ENCODE measurements at regions not wholly inside any gene's neighbourhood (a gene's known extent, or its start where the extent isn't known, plus 50 kb on each side); places are given as distances from the start of the nearest gene placed in this dataset.

GRCh38 chr14:42014301-42014700 is 407.6 kb downstream of the LRFN5 start:
- 89% methylated on average over 3 of the region's 3 CpGs for WGBS
- no peak for DNase-seq (ENCODE audit: extremely low spot score)
- Histone ChIP-seq H3K4me1 (ENCODE audit: insufficient read depth) (no peaks in the 10 kb centered on the region), H3K4me3 (ENCODE audit: low read depth, low read length) (no peak overlapping the region), H3K36me3 (ENCODE audit: insufficient read depth) (no peaks in the 10 kb centered on the region), H3K27ac (ENCODE audit: low read depth) (no peak overlapping the region)

- Histone ChIP-seq H3K27ac (ENCODE audit: low read depth) (no peak overlapping the region), H3K36me3 (ENCODE audit: insufficient read depth) (no peaks in the 10 kb centered on the region), H3K4me1 (ENCODE audit: insufficient read depth) (no peaks in the 10 kb centered on the region), H3K4me3 (ENCODE audit: low read depth, low read length) (no peak overlapping the region)
- no peak for DNase-seq (ENCODE audit: extremely low spot score)
- WGBS = 55% methylated on average over 2 of the region's 2 CpGs
Observed at GRCh38 chr14:42013559-42013958, 406.9 kb downstream of the LRFN5 start.

GRCh38 chr14:42013153-42013552 is 406.5 kb downstream of the LRFN5 start:
- H3K36me3 ChIP-seq (ENCODE audit: insufficient read depth) = no peaks in the 10 kb centered on the region
- H3K4me1 ChIP-seq (ENCODE audit: insufficient read depth) = no peaks in the 10 kb centered on the region
- H3K4me3 ChIP-seq (ENCODE audit: low read depth, low read length) = no peak overlapping the region
- DNase-seq (ENCODE audit: extremely low spot score) = no peak
- H3K27ac ChIP-seq (ENCODE audit: low read depth) = no peak overlapping the region

- no peak for DNase-seq (ENCODE audit: extremely low spot score)
- no peak overlapping the region for H3K4me3 ChIP-seq (ENCODE audit: low read depth, low read length)
- H3K36me3 ChIP-seq (ENCODE audit: insufficient read depth) = no peaks in the 10 kb centered on the region
- H3K4me1 ChIP-seq (ENCODE audit: insufficient read depth) = no peaks in the 10 kb centered on the region
- 69% methylated on average over 1 of the region's 1 CpG for WGBS
- no peak overlapping the region for H3K27ac ChIP-seq (ENCODE audit: low read depth)
Observed at GRCh38 chr14:42011221-42011620, 404.5 kb downstream of the LRFN5 start.

GRCh38 chr14:42004321-42004720 is 397.6 kb downstream of the LRFN5 start:
- Histone ChIP-seq H3K36me3 (ENCODE audit: insufficient read depth) (no peaks in the 10 kb centered on the region), H3K27ac (ENCODE audit: low read depth) (no peak overlapping the region), H3K4me1 (ENCODE audit: insufficient read depth) (no peaks in the 10 kb centered on the region), H3K4me3 (ENCODE audit: low read depth, low read length) (no peak overlapping the region)
- no peak for DNase-seq (ENCODE audit: extremely low spot score)
- WGBS = 88% methylated on average over 1 of the region's 1 CpG

- no peak overlapping the region for H3K4me3 ChIP-seq (ENCODE audit: low read depth, low read length)
- H3K27ac ChIP-seq (ENCODE audit: low read depth) = no peak overlapping the region
- H3K4me1 ChIP-seq (ENCODE audit: insufficient read depth) = no peaks in the 10 kb centered on the region
- no peak for DNase-seq (ENCODE audit: extremely low spot score)
- 87% methylated on average over 2 of the region's 2 CpGs for WGBS
- H3K36me3 ChIP-seq (ENCODE audit: insufficient read depth) = no peaks in the 10 kb centered on the region
Observed at GRCh38 chr14:42002141-42002540, 395.5 kb downstream of the LRFN5 start.

- WGBS = 80% methylated on average over 3 of the region's 3 CpGs
- DNase-seq (ENCODE audit: extremely low spot score) = no peak
- Histone ChIP-seq H3K4me1 (ENCODE audit: insufficient read depth) (no peaks in the 10 kb centered on the region), H3K4me3 (ENCODE audit: low read depth, low read length) (no peak overlapping the region), H3K27ac (ENCODE audit: low read depth) (no peak overlapping the region), H3K36me3 (ENCODE audit: insufficient read depth) (no peaks in the 10 kb centered on the region)
Observed at GRCh38 chr14:42001431-42001830, 394.8 kb downstream of the LRFN5 start.

GRCh38 chr14:42000450-42000849 is 393.8 kb downstream of the LRFN5 start:
- no peaks in the 10 kb centered on the region for H3K4me1 ChIP-seq (ENCODE audit: insufficient read depth)
- no peak overlapping the region for H3K4me3 ChIP-seq (ENCODE audit: low read depth, low read length)
- WGBS = 95% methylated on average over 1 of the region's 1 CpG
- DNase-seq (ENCODE audit: extremely low spot score) = no peak
- H3K27ac ChIP-seq (ENCODE audit: low read depth) = no peak overlapping the region
- no peaks in the 10 kb centered on the region for H3K36me3 ChIP-seq (ENCODE audit: insufficient read depth)

- Histone ChIP-seq H3K27ac (ENCODE audit: low read depth) (no peak overlapping the region), H3K4me1 (ENCODE audit: insufficient read depth) (no peaks in the 10 kb centered on the region), H3K4me3 (ENCODE audit: low read depth, low read length) (no peak overlapping the region), H3K36me3 (ENCODE audit: insufficient read depth) (no peaks in the 10 kb centered on the region)
- no peak for DNase-seq (ENCODE audit: extremely low spot score)
- 95% methylated on average over 1 of the region's 1 CpG for WGBS
Observed at GRCh38 chr14:41993687-41994086, 387.0 kb downstream of the LRFN5 start.

- DNase-seq (ENCODE audit: extremely low spot score) = no peak
- H3K36me3 ChIP-seq (ENCODE audit: insufficient read depth) = no peaks in the 10 kb centered on the region
Observed at GRCh38 chr14:41986700-41987099, 380.0 kb downstream of the LRFN5 start.

GRCh38 chr14:41986083-41986645 is 379.5 kb downstream of the LRFN5 start:
- no peaks in the 10 kb centered on the region for H3K36me3 ChIP-seq (ENCODE audit: insufficient read depth)
- no peaks in the 10 kb centered on the region for H3K4me1 ChIP-seq (ENCODE audit: insufficient read depth)
- no peak overlapping the region for H3K27ac ChIP-seq (ENCODE audit: low read depth)
- no peak for DNase-seq (ENCODE audit: extremely low spot score)
- no peak overlapping the region for H3K4me3 ChIP-seq (ENCODE audit: low read depth, low read length)
- 62% methylated on average over 2 of the region's 2 CpGs for WGBS

More at GRCh38 chr14:41986700-41987099, 380.0 kb downstream of the LRFN5 start:
- H3K4me1 ChIP-seq (ENCODE audit: insufficient read depth) = no peaks in the 10 kb centered on the region
- H3K27ac ChIP-seq (ENCODE audit: low read depth) = no peak overlapping the region
- no peak overlapping the region for H3K4me3 ChIP-seq (ENCODE audit: low read depth, low read length)

GRCh38 chr14:41973178-41973577 is 366.5 kb downstream of the LRFN5 start:
- Histone ChIP-seq H3K36me3 (ENCODE audit: insufficient read depth) (no peaks in the 10 kb centered on the region), H3K27ac (ENCODE audit: low read depth) (no peak overlapping the region), H3K4me1 (ENCODE audit: insufficient read depth) (no peaks in the 10 kb centered on the region), H3K4me3 (ENCODE audit: low read depth, low read length) (no peak overlapping the region)
- 84% methylated on average over 2 of the region's 2 CpGs for WGBS
- no peak for DNase-seq (ENCODE audit: extremely low spot score)

GRCh38 chr14:41972531-41972930 is 365.9 kb downstream of the LRFN5 start:
- Histone ChIP-seq H3K36me3 (ENCODE audit: insufficient read depth) (no peaks in the 10 kb centered on the region), H3K4me3 (ENCODE audit: low read depth, low read length) (no peak overlapping the region), H3K4me1 (ENCODE audit: insufficient read depth) (no peaks in the 10 kb centered on the region), H3K27ac (ENCODE audit: low read depth) (no peak overlapping the region)
- DNase-seq (ENCODE audit: extremely low spot score) = no peak

GRCh38 chr14:41960281-41960680 is 353.6 kb downstream of the LRFN5 start:
- WGBS = 43% methylated on average over 3 of the region's 3 CpGs
- no peak for DNase-seq (ENCODE audit: extremely low spot score)

GRCh38 chr14:41957459-41957858 is 350.8 kb downstream of the LRFN5 start:
- WGBS = 37% methylated on average over 1 of the region's 1 CpG
- Histone ChIP-seq H3K36me3 (ENCODE audit: insufficient read depth) (no peaks in the 10 kb centered on the region), H3K4me3 (ENCODE audit: low read depth, low read length) (no peak overlapping the region), H3K27ac (ENCODE audit: low read depth) (no peak overlapping the region), H3K4me1 (ENCODE audit: insufficient read depth) (no peaks in the 10 kb centered on the region)
- DNase-seq (ENCODE audit: extremely low spot score) = no peak

More at GRCh38 chr14:41960281-41960680, 353.6 kb downstream of the LRFN5 start:
- H3K4me1 ChIP-seq (ENCODE audit: insufficient read depth) = no peaks in the 10 kb centered on the region
- H3K4me3 ChIP-seq (ENCODE audit: low read depth, low read length) = no peak overlapping the region
- H3K36me3 ChIP-seq (ENCODE audit: insufficient read depth) = no peaks in the 10 kb centered on the region
- H3K27ac ChIP-seq (ENCODE audit: low read depth) = no peak overlapping the region
